B cell (primary cell): ENCODE measurements at regions not wholly inside any gene's neighbourhood (a gene's known extent, or its start where the extent isn't known, plus 50 kb on each side); places are given as distances from the start of the nearest gene placed in this dataset.

ENCODE experiments used
- EZH2 ChIP-seq: IDR thresholded peaks from 2 replicates; pipeline ENCODE4 v1.6.1; 2012; ENCODE audit warnings: borderline replicate concordance, low read depth, mild to moderate bottlenecking, moderate library complexity, low read length; ENCODE audit not compliant: insufficient read depth, poor library complexity, severe bottlenecking
- TF ChIP-seq, protein P1 (sequence below): fragments of 200-600 bp; IDR thresholded peaks from one replicate; pipeline ENCODE4 v1.8.0; 2022; ENCODE audit warnings: antibody characterized with exemption, mild to moderate bottlenecking

DNA sequence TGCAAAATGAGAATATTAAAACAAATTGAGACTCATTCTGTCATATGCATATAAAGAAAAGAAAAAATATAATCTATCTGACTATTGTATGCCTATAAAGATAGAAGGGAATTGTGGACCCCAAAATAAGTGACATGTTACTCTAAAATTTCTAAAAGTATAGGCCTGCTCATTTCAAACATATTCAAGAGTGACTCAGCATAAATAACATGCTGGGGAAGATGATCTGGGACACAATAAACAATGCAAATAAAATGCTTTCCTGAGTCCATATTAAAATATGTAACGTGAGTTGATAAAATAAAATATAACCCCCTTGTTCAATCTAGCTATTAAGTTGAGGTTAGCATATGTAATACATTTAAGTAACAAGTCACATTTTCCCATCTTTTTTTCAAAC is 882.0 kb upstream of the EDIL3 start:
- TF ChIP-seq EZH2 = no peak
- TF ChIP-seq, protein P1, sequence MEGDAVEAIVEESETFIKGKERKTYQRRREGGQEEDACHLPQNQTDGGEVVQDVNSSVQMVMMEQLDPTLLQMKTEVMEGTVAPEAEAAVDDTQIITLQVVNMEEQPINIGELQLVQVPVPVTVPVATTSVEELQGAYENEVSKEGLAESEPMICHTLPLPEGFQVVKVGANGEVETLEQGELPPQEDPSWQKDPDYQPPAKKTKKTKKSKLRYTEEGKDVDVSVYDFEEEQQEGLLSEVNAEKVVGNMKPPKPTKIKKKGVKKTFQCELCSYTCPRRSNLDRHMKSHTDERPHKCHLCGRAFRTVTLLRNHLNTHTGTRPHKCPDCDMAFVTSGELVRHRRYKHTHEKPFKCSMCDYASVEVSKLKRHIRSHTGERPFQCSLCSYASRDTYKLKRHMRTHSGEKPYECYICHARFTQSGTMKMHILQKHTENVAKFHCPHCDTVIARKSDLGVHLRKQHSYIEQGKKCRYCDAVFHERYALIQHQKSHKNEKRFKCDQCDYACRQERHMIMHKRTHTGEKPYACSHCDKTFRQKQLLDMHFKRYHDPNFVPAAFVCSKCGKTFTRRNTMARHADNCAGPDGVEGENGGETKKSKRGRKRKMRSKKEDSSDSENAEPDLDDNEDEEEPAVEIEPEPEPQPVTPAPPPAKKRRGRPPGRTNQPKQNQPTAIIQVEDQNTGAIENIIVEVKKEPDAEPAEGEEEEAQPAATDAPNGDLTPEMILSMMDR = no peak
